Heart left ventricle (tissue), 16 donors: ENCODE measurements at regions not wholly inside any gene's neighbourhood (a gene's known extent, or its start where the extent isn't known, plus 50 kb on each side); places are given as distances from the start of the nearest gene placed in this dataset.

Experiments used
- ATAC-seq, 4 donors: fragments of 200-7000 bp; cut with Tn5 transposase; one replicate each; pipeline ENCODE4 v1.9.1; 2020 to 2022; ENCODE audit warnings: moderate library complexity in 4 of 4, mild to moderate bottlenecking in 3 of 4, moderate number of reproducible peaks in 1 of 4
- DNase-seq, 5 donors: peaks; one replicate each; pipeline ENCODE4 v3.0.0-alpha.2; 2020
- H3K27ac ChIP-seq, 12 donors: fragments of 200-600 bp; sonication (generic) in 4 of 12; one replicate each; pipeline versions ENCODE4 v1.5.0 to v1.8.0; 2016 to 2022; ENCODE audit warnings: mild to moderate bottlenecking in 2 of 12
- H3K27me3 ChIP-seq, 9 donors: fragments of 200-600 bp; sonication (generic) in 2 of 9; one replicate each; pipeline versions ENCODE4 v1.5.1 to v1.8.0; 2016 to 2022; ENCODE audit warnings: mild to moderate bottlenecking in 3 of 9
- H3K36me3 ChIP-seq, 9 donors: fragments of 200-600 bp; sonication (generic) in 2 of 9; one replicate each; pipeline versions ENCODE4 v1.5.0 to v1.8.0; 2018 to 2022; ENCODE audit warnings: mild to moderate bottlenecking in 2 of 9
- H3K4me1 ChIP-seq, 12 donors: fragments of 200-600 bp; sonication (generic) in 4 of 12; one replicate each; pipeline versions ENCODE4 v1.5.0 to v1.8.0; 2016 to 2022; ENCODE audit warnings: mild to moderate bottlenecking in 3 of 12
- H3K4me3 ChIP-seq, 12 donors: fragments of 200-600 bp; sonication (generic) in 4 of 12; one replicate each; pipeline versions ENCODE4 v1.5.0 to v1.8.0; 2017 to 2022; ENCODE audit warnings: mild to moderate bottlenecking in 9 of 12, moderate library complexity in 4 of 12
- H3K9me3 ChIP-seq, 12 donors: fragments of 200-600 bp; sonication (generic) in 4 of 12; one replicate each; pipeline versions ENCODE4 v1.5.0 to v1.8.0; 2016 to 2022; ENCODE audit warnings: mild to moderate bottlenecking in 1 of 12
- CTCF ChIP-seq, 12 donors: fragments of 200-600 bp; sonication (generic) in 4 of 12; IDR thresholded peaks; one replicate each; pipeline versions ENCODE4 v1.5.0 to v1.8.0; 2018 to 2022; ENCODE audit warnings: antibody characterized with exemption in 12 of 12, mild to moderate bottlenecking in 5 of 12
- POLR2A ChIP-seq, 2 donors: fragments of 450-650 bp; IDR thresholded peaks; one replicate each; pipeline ENCODE4 v1.6.1; 2017; ENCODE audit warnings: antibody characterized with exemption in 2 of 2, mild to moderate bottlenecking in 2 of 2, moderate library complexity in 2 of 2
- WGBS, 4 donors: extraction: QIAGEN DNeasy Blood & Tissue Kit in 2 of 4; methylation state at CpG; one replicate each; pipeline versions ENCODE4 v1.1.5 to v1.1.7; 2013 to 2018; 5-methylcytosine and 5-hydroxymethylcytosine counted together
- intact Hi-C, 10 donors: fragments of 100-400 bp; cut with DNase I; formaldehyde crosslinking; loops; one replicate each; pipeline versions ENCODE4 v1.11.1 to v1.14.2; 2022
- donor health status: ischemic (EF 13 %, LVEDD 7.1; RV severe dilation, severe dysfunction).
- donor health status: healthy with polysubstance abuse.
- donor health status: DM: no; HTN: yes; CAD: no.
- donor health status: DM: no; HTN: no; CAD: no.
- donor health status: ischemic (EF 25% LVEDD 6.9; RV normal size, moderate dysfunction).
- donor health status: ischemic (EF 25% LVEDD 5.7; RV mildly dilated, moderate dysfunction).
- donor health status: healthy.
- donor health status: DM: yes; HTN: yes; CAD: no.
- donor health status: ischemic (EF 35%, LVEDD 5.7; RV mildly dilated, moderate dysfunction).
- donor health status: nonischemic (EF 11% LVEDD 7.7; RV severe dilation, severe dysfunction).
- donor health status: DM: yes; HTN: yes; CAD: no.
- donor health status: PGD.
- donor health status: ischemic (EF 29% LVEDD 5.4; RV normal size, mild dysfunction).
- donor health status: nonischemic (EF 23%, LVEDD 6.1; RV moderate dilation, normal function).

- H3K36me3 ChIP-seq, result no peaks in the 10 kb centered on the region
- no peaks in the 10 kb centered on the region for H3K4me1 ChIP-seq
- H3K27ac ChIP-seq, result no peak overlapping the region
- H3K9me3 ChIP-seq, result peaks cover 0 to 18% (median 4%) of the 10 kb centered on the region in 12 donors
- H3K4me3 ChIP-seq, result no peak overlapping the region
- no peak for DNase-seq
- 68 to 78% (median 73%) methylated on average over 4 of the region's 4 CpGs for WGBS, 4 donors
- no peak for ATAC-seq
- H3K27me3 ChIP-seq, result no peaks in the 10 kb centered on the region
- TF ChIP-seq CTCF (IDR thresholded peaks at IDR 0.05) (no peak), POLR2A (IDR thresholded peaks at IDR 0.05) (no peak)
- intact Hi-C loops, result no loop called here
These were observed 70.6 kb upstream of the PHACTR1 start for GRCh38 chr6:12645941-12646340.

GRCh38 chr6:12648171-12648570 is 68.4 kb upstream of the PHACTR1 start:
- Histone ChIP-seq H3K36me3 (no peaks in the 10 kb centered on the region), H3K27ac (no peak overlapping the region), H3K27me3 (no peaks in the 10 kb centered on the region), H3K9me3 (peaks cover 0 to 15% (median 1%) of the 10 kb centered on the region in 12 donors), H3K4me1 (no peaks in the 10 kb centered on the region), H3K4me3 (no peak overlapping the region)
- WGBS, 4 donors, result 90 to 97% (median 94%) methylated on average over 4 of the region's 4 CpGs
- ATAC-seq (no peak), DNase-seq (no peak)
- intact Hi-C loops, result no loop called here
- TF ChIP-seq POLR2A (IDR thresholded peaks at IDR 0.05) (no peak), CTCF (IDR thresholded peaks at IDR 0.05) (no peak)

- 92 to 98% (median 93%) methylated on average over 1 of the region's 1 CpG for WGBS, 4 donors
- TF ChIP-seq POLR2A (IDR thresholded peaks at IDR 0.05), result no peak
- no peak for TF ChIP-seq CTCF (IDR thresholded peaks at IDR 0.05)
- intact Hi-C loops, result no loop called here
These were observed 67.2 kb upstream of the PHACTR1 start for GRCh38 chr6:12649325-12649724.

GRCh38 chr6:12653486-12653885 is 63.1 kb upstream of the PHACTR1 start:
- no peaks in the 10 kb centered on the region for H3K27me3 ChIP-seq
- peaks cover 0 to 5% (median 0%) of the 10 kb centered on the region in 12 donors for H3K4me1 ChIP-seq
- DNase-seq, result no peak
- intact Hi-C loops, result no loop called here
- H3K27ac ChIP-seq, result no peak overlapping the region
- WGBS, 4 donors, result 53 to 61% (median 55%) methylated on average over 5 of the region's 5 CpGs
- peak in 1 of 4 donors; percentile 33 for ATAC-seq
- peaks cover 0 to 14% (median 1%) of the 10 kb centered on the region in 12 donors for H3K9me3 ChIP-seq
- H3K36me3 ChIP-seq, result no peaks in the 10 kb centered on the region
- TF ChIP-seq POLR2A (IDR thresholded peaks at IDR 0.05) (no peak), CTCF (IDR thresholded peaks at IDR 0.05) (no peak)
- H3K4me3 ChIP-seq, result no peak overlapping the region

More at GRCh38 chr6:12649325-12649724, 67.2 kb upstream of the PHACTR1 start:
- Histone ChIP-seq H3K27me3 (no peaks in the 10 kb centered on the region), H3K9me3 (peaks cover 0 to 15% (median 1%) of the 10 kb centered on the region in 12 donors), H3K4me3 (no peak overlapping the region), H3K4me1 (peaks cover 0 to under 1% (median 0%) of the 10 kb centered on the region in 12 donors), H3K27ac (no peak overlapping the region), H3K36me3 (no peaks in the 10 kb centered on the region)
- ATAC-seq (no peak), DNase-seq (no peak)
